ENCODE measurements at regions not wholly inside any gene's neighbourhood (a gene's known extent, or its start where the extent isn't known, plus 50 kb on each side); places are given as distances from the start of the nearest gene placed in this dataset.

DNA sequence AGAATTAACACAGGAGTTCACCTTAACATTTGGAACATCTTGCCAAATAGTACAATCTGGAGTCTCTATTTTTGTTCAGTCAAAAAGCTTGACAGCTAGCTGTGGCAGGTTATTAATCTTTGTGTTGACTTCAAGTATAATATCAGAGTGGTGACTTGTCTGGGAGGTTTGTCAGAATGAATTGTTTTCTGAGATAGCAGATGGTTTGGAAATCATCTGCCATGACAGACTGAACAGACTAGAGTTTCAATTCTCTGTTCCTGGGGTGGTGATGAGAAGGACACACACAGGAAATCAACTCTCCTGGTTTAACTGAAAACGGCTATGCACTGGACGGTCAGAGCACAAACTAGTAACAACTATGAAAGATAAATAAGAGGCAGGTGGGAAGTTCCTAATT lies 203.3 kb upstream of the EMCN start:
- TF ChIP-seq, protein P1, sequence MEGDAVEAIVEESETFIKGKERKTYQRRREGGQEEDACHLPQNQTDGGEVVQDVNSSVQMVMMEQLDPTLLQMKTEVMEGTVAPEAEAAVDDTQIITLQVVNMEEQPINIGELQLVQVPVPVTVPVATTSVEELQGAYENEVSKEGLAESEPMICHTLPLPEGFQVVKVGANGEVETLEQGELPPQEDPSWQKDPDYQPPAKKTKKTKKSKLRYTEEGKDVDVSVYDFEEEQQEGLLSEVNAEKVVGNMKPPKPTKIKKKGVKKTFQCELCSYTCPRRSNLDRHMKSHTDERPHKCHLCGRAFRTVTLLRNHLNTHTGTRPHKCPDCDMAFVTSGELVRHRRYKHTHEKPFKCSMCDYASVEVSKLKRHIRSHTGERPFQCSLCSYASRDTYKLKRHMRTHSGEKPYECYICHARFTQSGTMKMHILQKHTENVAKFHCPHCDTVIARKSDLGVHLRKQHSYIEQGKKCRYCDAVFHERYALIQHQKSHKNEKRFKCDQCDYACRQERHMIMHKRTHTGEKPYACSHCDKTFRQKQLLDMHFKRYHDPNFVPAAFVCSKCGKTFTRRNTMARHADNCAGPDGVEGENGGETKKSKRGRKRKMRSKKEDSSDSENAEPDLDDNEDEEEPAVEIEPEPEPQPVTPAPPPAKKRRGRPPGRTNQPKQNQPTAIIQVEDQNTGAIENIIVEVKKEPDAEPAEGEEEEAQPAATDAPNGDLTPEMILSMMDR (IDR thresholded peaks at IDR 0.05; ENCODE audit: insufficient read depth, low read length, poor library complexity, severe bottlenecking) = no peak
- no peak for TF ChIP-seq EZH2phosphoT487 (conservative IDR thresholded peaks at IDR 0.05; ENCODE audit: low read length)

Data from SU-DHL-6 (cell line).